Kidney epithelial cell (primary cell): ENCODE measurements at regions not wholly inside any gene's neighbourhood (a gene's known extent, or its start where the extent isn't known, plus 50 kb on each side); places are given as distances from the start of the nearest gene placed in this dataset.

Experiments
- DNase-seq: peaks from one replicate; pipeline ENCODE4 v3.0.0-alpha.2; 2010; ENCODE audit warnings: low read depth
- H3K27me3 ChIP-seq: 2 replicates; pipeline ENCODE4 v1.6.0; 2011; ENCODE audit warnings: low read length; ENCODE audit not compliant: control insufficient read depth, insufficient read depth
- H3K36me3 ChIP-seq: 2 replicates; pipeline ENCODE4 v1.5.1; 2011; ENCODE audit warnings: low read length; ENCODE audit not compliant: control insufficient read depth, insufficient read depth
- H3K4me3 ChIP-seq: 2 replicates; pipeline ENCODE4 v1.5.1; 2011; ENCODE audit warnings: low read depth, mild to moderate bottlenecking, control low read depth, low read length
- CTCF ChIP-seq: IDR thresholded peaks from 2 replicates; pipeline ENCODE4 v1.5.1; 2011; ENCODE audit warnings: mild to moderate bottlenecking, moderate library complexity, low read length, control low read depth, inconsistent platforms; ENCODE audit not compliant: insufficient read depth, poor library complexity, severe bottlenecking

GRCh38 chr21:28216976-28217523, 775.6 kb downstream of the LTN1 start:
- H3K36me3 ChIP-seq = no peaks in the 10 kb centered on the region
- H3K4me3 ChIP-seq = no peak overlapping the region
- TF ChIP-seq CTCF = no peak
- DNase-seq = no peak
- H3K27me3 ChIP-seq = no peaks in the 10 kb centered on the region

GRCh38 chr21:28215214-28215954, 777.3 kb downstream of the LTN1 start:
- DNase-seq = no peak
- Histone ChIP-seq H3K36me3 (no peaks in the 10 kb centered on the region), H3K27me3 (no peaks in the 10 kb centered on the region), H3K4me3 (no peak overlapping the region)
- no peak for TF ChIP-seq CTCF

GRCh38 chr21:28214786-28215185, 777.9 kb downstream of the LTN1 start:
- Histone ChIP-seq H3K4me3 (no peak overlapping the region), H3K27me3 (no peaks in the 10 kb centered on the region), H3K36me3 (no peaks in the 10 kb centered on the region)
- no peak for TF ChIP-seq CTCF
- DNase-seq = no peak

- no peak overlapping the region for H3K4me3 ChIP-seq
- TF ChIP-seq CTCF = no peak
- DNase-seq = no peak
- no peaks in the 10 kb centered on the region for H3K27me3 ChIP-seq
- H3K36me3 ChIP-seq = no peaks in the 10 kb centered on the region
Measured at GRCh38 chr21:28213261-28213660, 779.4 kb downstream of the LTN1 start.

GRCh38 chr21:28212061-28212460, 780.6 kb downstream of the LTN1 start:
- Histone ChIP-seq H3K36me3 (no peaks in the 10 kb centered on the region), H3K4me3 (no peak overlapping the region), H3K27me3 (no peaks in the 10 kb centered on the region)
- TF ChIP-seq CTCF = no peak
- no peak for DNase-seq

GRCh38 chr21:28207436-28208173, 785.1 kb downstream of the LTN1 start:
- Histone ChIP-seq H3K27me3 (no peaks in the 10 kb centered on the region), H3K36me3 (no peaks in the 10 kb centered on the region), H3K4me3 (no peak overlapping the region)
- no peak for TF ChIP-seq CTCF
- DNase-seq = no peak
